ENCODE measurements at regions not wholly inside any gene's neighbourhood (a gene's known extent, or its start where the extent isn't known, plus 50 kb on each side); places are given as distances from the start of the nearest gene placed in this dataset.

DNA sequence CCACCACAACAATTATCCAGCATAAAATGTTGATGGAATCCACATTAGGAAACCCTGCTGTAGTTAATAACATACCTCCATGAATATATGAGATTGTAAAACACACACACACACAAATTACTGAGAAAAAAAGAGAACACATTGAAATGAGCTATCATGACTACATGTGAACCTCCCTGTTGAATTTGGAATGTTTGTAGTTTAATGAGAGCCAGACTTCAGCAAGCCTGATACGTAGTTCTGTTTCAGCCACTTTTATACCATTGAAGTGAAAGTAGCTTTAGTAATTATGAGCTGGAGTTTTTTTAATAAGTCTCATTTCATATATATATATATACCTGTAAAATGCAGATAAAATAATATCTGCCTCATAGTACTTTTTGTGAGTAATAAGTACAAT is 1146.4 kb downstream of the NAALADL2 start:
- TF ChIP-seq, protein P1, sequence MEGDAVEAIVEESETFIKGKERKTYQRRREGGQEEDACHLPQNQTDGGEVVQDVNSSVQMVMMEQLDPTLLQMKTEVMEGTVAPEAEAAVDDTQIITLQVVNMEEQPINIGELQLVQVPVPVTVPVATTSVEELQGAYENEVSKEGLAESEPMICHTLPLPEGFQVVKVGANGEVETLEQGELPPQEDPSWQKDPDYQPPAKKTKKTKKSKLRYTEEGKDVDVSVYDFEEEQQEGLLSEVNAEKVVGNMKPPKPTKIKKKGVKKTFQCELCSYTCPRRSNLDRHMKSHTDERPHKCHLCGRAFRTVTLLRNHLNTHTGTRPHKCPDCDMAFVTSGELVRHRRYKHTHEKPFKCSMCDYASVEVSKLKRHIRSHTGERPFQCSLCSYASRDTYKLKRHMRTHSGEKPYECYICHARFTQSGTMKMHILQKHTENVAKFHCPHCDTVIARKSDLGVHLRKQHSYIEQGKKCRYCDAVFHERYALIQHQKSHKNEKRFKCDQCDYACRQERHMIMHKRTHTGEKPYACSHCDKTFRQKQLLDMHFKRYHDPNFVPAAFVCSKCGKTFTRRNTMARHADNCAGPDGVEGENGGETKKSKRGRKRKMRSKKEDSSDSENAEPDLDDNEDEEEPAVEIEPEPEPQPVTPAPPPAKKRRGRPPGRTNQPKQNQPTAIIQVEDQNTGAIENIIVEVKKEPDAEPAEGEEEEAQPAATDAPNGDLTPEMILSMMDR (IDR thresholded peaks at IDR 0.05; ENCODE audit: extremely low read depth, missing control alignments), result no peak
- no peak for DNase-seq (ENCODE audit: low spot score)

DNA sequence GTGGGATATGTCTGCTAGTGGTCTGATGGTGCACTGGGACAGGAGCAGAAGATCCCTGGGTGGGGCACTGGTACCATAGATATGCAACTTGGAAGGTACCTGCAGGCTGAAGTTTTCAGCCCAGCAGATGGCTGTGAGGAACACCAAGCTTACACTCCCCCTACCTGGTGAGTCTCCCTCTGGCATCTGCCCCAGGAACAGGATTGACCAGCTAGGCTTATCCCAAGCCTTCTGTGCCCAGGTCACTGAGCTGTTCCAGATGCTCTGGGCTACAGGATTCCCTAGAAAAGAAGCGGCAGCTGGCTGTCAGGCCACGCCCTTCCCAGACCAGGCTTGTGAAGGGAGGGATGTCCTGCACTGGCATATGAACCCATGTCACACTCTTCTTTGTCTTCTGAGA is 1130.0 kb downstream of the NAALADL2 start:
- no peak for DNase-seq (ENCODE audit: low spot score)
- TF ChIP-seq, protein P1 (IDR thresholded peaks at IDR 0.05; ENCODE audit: extremely low read depth, missing control alignments), result no peak

DNA sequence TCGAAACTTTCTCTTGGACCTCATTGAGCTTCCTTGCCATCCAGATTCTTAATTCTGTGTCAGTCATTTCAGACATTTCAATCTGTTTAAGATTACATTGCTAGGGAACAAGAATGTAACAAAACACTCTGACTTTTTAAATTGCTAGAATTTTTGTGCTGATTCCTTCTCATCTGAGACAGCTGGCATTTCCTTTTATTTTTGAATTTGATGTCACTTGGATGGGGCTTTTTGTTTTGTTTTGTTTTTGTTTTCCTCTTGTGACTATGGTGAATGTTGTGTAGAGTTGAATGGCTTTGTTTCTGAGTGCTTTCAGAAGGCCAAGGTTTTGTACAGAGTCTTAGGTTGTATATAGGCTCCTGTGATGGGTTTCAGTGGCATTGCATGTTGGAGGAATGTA is 1129.3 kb downstream of the NAALADL2 start:
- no peak for DNase-seq (ENCODE audit: low spot score)
- TF ChIP-seq, protein P1 (IDR thresholded peaks at IDR 0.05; ENCODE audit: extremely low read depth, missing control alignments), result no peak

DNA sequence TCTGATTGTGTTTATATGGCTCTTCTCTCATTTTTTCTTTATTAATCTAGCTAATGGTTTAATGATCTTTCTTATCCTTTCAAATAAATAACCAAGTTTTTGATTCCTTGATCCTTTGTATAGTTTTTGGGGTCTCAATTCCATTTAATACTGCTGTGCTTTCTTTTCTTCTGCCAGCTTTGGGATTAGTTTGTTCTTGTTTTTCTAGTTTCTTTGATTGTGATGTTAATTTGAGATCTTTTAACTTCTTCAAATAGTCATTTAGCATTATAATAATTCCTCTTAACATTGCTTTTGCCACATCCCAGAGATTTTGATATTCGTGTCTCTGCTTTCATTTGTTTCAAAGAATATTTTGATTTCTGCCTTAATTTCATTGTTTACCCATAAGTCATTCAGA is 1126.6 kb downstream of the NAALADL2 start:
- TF ChIP-seq, protein P1 (IDR thresholded peaks at IDR 0.05; ENCODE audit: extremely low read depth, missing control alignments), result no peak
- DNase-seq (ENCODE audit: low spot score), result no peak

DNA sequence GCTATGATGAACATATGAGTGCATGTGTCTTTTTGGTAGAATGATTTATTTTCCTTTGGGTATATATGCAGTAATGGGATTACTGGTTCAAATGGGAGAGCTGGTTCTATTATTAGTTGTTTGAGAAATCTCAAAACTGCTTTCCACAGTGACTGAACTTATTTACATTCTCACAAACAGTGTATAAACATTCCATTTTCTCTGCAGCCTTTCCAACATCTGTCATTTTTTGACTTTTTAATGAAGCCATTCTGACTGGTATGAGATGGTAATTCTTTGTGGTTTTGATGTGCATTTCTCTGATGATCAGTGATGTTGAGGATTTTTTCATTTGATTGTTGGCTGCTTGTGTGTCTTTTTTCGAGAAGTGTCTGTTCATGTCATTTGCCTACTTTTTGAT is 1124.2 kb downstream of the NAALADL2 start:
- DNase-seq (ENCODE audit: low spot score), result no peak
- TF ChIP-seq, protein P1 (IDR thresholded peaks at IDR 0.05; ENCODE audit: extremely low read depth, missing control alignments), result no peak

DNA sequence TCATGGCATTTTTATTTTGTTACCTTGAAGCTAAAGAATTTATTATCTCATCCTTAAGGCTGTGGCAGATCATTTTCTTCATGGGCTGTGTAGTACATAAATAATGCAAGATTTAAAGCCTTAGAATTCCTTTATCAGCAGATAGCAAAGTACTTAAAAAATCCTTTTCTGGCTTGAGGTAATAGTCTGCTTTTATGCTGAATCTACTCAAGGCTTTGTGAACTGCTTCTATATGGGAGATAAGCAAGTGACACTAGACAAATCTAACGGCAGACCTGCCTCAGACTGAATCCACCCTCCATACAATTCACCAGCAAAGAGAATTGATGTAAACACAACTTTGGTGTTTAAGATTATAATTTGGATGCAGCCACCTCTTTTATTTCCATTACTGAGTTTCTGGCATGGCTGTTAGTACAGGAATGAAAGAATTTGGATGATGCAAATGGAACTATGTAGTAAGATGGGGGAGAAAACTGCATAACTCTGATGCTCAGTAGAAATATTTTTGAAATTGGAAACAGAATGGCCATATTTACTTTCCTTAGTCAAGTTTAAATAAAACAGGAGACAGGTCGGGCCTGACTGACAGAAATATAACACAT is 1121.5 kb downstream of the NAALADL2 start:
- TF ChIP-seq, protein P1 (IDR thresholded peaks at IDR 0.05; ENCODE audit: extremely low read depth, missing control alignments), result no peak
- no peak for DNase-seq (ENCODE audit: low spot score)

DNA sequence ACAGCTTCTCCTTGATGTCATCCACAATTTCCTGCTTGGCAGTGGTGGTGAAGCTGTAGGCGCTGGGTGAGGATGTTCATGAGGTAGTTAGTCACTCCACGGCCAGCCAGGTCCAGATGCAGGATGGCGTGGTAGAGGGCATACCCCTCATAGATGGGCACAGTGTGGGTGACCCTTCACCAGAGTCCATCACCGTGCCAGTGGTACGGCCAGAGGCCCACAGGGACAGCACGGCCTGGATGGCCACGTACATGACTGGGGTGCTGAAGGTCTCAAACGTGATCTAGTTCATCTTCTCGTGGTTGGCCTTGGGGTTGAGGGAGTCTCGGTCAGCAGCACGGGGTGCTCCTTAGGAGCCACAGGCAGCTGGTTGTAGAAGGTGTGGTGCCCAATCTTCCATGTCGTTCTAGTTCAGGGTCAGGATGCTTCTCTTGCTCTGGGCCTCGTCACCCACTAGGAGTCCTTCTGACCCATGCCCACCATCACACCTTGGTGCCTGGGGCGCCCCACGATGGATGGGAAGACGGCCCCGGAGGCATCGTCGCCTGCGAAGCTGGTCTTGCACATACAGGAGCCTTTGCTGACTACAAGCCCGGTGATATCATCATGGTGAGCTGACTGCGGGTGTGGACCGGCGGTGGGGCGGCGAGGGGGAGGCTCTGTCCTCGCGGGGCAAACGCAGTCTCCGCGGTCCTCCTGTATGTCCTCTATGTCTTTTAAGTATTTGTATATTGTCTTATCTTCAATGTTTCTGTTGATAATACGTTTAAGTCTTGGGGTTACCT is 1119.0 kb downstream of the NAALADL2 start:
- TF ChIP-seq, protein P1 (IDR thresholded peaks at IDR 0.05; ENCODE audit: extremely low read depth, missing control alignments), result no peak
- no peak for DNase-seq (ENCODE audit: low spot score)
